GM12892 (cell line): ENCODE measurements at regions not wholly inside any gene's neighbourhood (a gene's known extent, or its start where the extent isn't known, plus 50 kb on each side); places are given as distances from the start of the nearest gene placed in this dataset.

ENCODE experiments used
- POLR2A ChIP-seq: IDR thresholded peaks from 2 replicates; pipeline ENCODE4 v1.6.1; 2011; ENCODE audit warnings: low read depth, low read length, control low read depth
- POLR2AphosphoS5 ChIP-seq: IDR thresholded peaks from 2 replicates; pipeline ENCODE4 v1.6.1; 2011; ENCODE audit warnings: low read depth, low read length, control low read depth
- TAF1 ChIP-seq: IDR thresholded peaks from 2 replicates; pipeline ENCODE4 v1.6.1; 2011; ENCODE audit warnings: low read depth, mild to moderate bottlenecking, control low read depth, low read length, borderline replicate concordance

DNA sequence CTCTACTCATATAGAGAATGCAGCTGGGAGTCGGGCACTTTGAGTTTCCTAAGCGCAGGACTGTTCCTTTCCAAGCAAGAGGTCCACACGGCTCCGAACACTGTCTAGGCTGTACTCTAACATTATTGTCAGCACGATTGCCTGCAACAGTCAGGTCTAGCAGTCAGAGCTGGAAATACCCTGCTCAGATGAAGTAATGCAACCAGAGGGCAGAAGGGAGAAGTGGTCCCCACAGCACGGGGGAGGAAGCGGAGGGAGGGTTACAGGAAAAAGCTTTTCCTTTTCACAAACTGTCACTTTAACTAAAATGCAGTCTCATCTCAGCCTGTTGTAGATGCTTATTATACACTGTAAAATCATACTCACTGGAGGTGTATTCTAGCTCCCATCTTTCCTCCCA, 98.9 kb upstream of the SLC44A3 start:
- TF ChIP-seq POLR2A = no peak
- no peak for TF ChIP-seq POLR2AphosphoS5
- no peak for TF ChIP-seq TAF1
